Esophagus squamous epithelium (tissue), 5 donors: ENCODE measurements at regions not wholly inside any gene's neighbourhood (a gene's known extent, or its start where the extent isn't known, plus 50 kb on each side); places are given as distances from the start of the nearest gene placed in this dataset.

Source experiments
- DNase-seq: peaks from one replicate; lab custom pipeline; 2025; lab: John Stamatoyannopoulos, UW
- H3K27ac ChIP-seq, 4 donors: fragments of 200-600 bp; sonication (generic); one replicate each; pipeline ENCODE4 v1.5.1; 2016 to 2019; ENCODE audit warnings: mild to moderate bottlenecking in 1 of 4
- H3K27me3 ChIP-seq, 4 donors: fragments of 200-600 bp; sonication (generic); 1 replicate in 3 of 4; 2 replicates in 1 of 4; pipeline versions ENCODE4 v1.5.1 to v1.6.0; 2017 to 2021; ENCODE audit warnings: antibody characterized with exemption in 1 of 4
- H3K36me3 ChIP-seq, 3 donors: fragments of 200-600 bp; sonication (generic); one replicate each; pipeline ENCODE4 v1.5.1; 2016 to 2019
- H3K4me1 ChIP-seq, 3 donors: fragments of 200-600 bp; sonication (generic); one replicate each; pipeline ENCODE4 v1.5.1; 2017 to 2019
- H3K4me3 ChIP-seq, 4 donors: fragments of 200-600 bp; sonication (generic); 1 replicate in 3 of 4; 2 replicates in 1 of 4; pipeline ENCODE4 v1.5.1; 2016 to 2019; ENCODE audit warnings: mild to moderate bottlenecking in 2 of 4, moderate library complexity in 1 of 4
- H3K9me3 ChIP-seq, 3 donors: fragments of 200-600 bp; sonication (generic); one replicate each; pipeline ENCODE4 v1.5.1; 2016 to 2019
- POLR2A ChIP-seq, 4 donors: fragments of 450-650 bp; IDR thresholded peaks; one replicate each; pipeline ENCODE4 v1.6.1; 2017; ENCODE audit warnings: antibody characterized with exemption in 4 of 4, mild to moderate bottlenecking in 4 of 4, moderate library complexity in 3 of 4
- WGBS, 2 donors: methylation state at CpG; one replicate each; pipeline ENCODE4 v1.1.5; 2018; 5-methylcytosine and 5-hydroxymethylcytosine counted together
- intact Hi-C: fragments of 100-400 bp; cut with DNase I; formaldehyde crosslinking; loops from one replicate; pipeline ENCODE4 v1.15.0; 2022
- TF ChIP-seq, protein P1 (sequence below), 6 experiments: fragments of 450-650 bp in 4 of 6; fragments of 200-600 bp in 2 of 6; sonication (generic) in 2 of 6; IDR thresholded peaks; one replicate each; pipeline ENCODE4 v1.5.1; 2016 to 2019; ENCODE audit warnings: antibody characterized with exemption in 6 of 6, mild to moderate bottlenecking in 4 of 6, moderate library complexity in 4 of 6
- donor health status: DM: yes; HTN: yes; CAD: no.

GRCh38 chr2:140136366-140136765, 1356.2 kb upstream of the NXPH2 start:
- H3K4me3 ChIP-seq: no peak overlapping the region
- H3K9me3 ChIP-seq: peaks cover 0 to 9% (median 0%) of the 10 kb centered on the region in 3 donors
- intact Hi-C loops: no loop called here
- DNase-seq: no peak
- TF ChIP-seq, protein P1, sequence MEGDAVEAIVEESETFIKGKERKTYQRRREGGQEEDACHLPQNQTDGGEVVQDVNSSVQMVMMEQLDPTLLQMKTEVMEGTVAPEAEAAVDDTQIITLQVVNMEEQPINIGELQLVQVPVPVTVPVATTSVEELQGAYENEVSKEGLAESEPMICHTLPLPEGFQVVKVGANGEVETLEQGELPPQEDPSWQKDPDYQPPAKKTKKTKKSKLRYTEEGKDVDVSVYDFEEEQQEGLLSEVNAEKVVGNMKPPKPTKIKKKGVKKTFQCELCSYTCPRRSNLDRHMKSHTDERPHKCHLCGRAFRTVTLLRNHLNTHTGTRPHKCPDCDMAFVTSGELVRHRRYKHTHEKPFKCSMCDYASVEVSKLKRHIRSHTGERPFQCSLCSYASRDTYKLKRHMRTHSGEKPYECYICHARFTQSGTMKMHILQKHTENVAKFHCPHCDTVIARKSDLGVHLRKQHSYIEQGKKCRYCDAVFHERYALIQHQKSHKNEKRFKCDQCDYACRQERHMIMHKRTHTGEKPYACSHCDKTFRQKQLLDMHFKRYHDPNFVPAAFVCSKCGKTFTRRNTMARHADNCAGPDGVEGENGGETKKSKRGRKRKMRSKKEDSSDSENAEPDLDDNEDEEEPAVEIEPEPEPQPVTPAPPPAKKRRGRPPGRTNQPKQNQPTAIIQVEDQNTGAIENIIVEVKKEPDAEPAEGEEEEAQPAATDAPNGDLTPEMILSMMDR (IDR thresholded peaks at IDR 0.05): no peak
- TF ChIP-seq POLR2A (IDR thresholded peaks at IDR 0.05): no peak
- H3K27ac ChIP-seq: no peak overlapping the region
- H3K36me3 ChIP-seq: no peaks in the 10 kb centered on the region
- H3K27me3 ChIP-seq: no peaks in the 10 kb centered on the region
- no peaks in the 10 kb centered on the region for H3K4me1 ChIP-seq

GRCh38 chr2:140128909-140129308, 1348.7 kb upstream of the NXPH2 start:
- 41 to 59% methylated on average over 2 of the region's 2 CpGs for WGBS, 2 donors
- H3K4me1 ChIP-seq: no peaks in the 10 kb centered on the region
- H3K36me3 ChIP-seq: no peaks in the 10 kb centered on the region
- DNase-seq: no peak
- H3K27me3 ChIP-seq: no peaks in the 10 kb centered on the region
- H3K27ac ChIP-seq: no peak overlapping the region
- no peak for TF ChIP-seq POLR2A (IDR thresholded peaks at IDR 0.05)
- TF ChIP-seq, protein P1 (IDR thresholded peaks at IDR 0.05): no peak
- H3K4me3 ChIP-seq: no peak overlapping the region
- intact Hi-C loops: no loop called here
- peaks cover 0 to 4% (median 0%) of the 10 kb centered on the region in 3 donors for H3K9me3 ChIP-seq

- intact Hi-C loops: no loop called here
- Histone ChIP-seq H3K27me3 (no peaks in the 10 kb centered on the region), H3K9me3 (peaks cover 0 to 4% (median 0%) of the 10 kb centered on the region in 3 donors), H3K27ac (no peak overlapping the region), H3K4me3 (no peak overlapping the region), H3K4me1 (no peaks in the 10 kb centered on the region), H3K36me3 (no peaks in the 10 kb centered on the region)
- 83 to 88% methylated on average over 3 to 5 of the region's 5 CpGs for WGBS, 2 donors
- TF ChIP-seq POLR2A (IDR thresholded peaks at IDR 0.05): no peak
- TF ChIP-seq, protein P1 (IDR thresholded peaks at IDR 0.05): no peak
- no peak for DNase-seq
These were observed 1341.8 kb upstream of the NXPH2 start for GRCh38 chr2:140122001-140122400.

- intact Hi-C loops: no loop called here
- H3K4me1 ChIP-seq: no peaks in the 10 kb centered on the region
- no peaks in the 10 kb centered on the region for H3K9me3 ChIP-seq
- 25 to 38% methylated on average over 1 of the region's 1 CpG for WGBS, 2 donors
- H3K36me3 ChIP-seq: no peaks in the 10 kb centered on the region
- no peaks in the 10 kb centered on the region for H3K27me3 ChIP-seq
- no peak for DNase-seq
- TF ChIP-seq POLR2A (IDR thresholded peaks at IDR 0.05): no peak
- TF ChIP-seq, protein P1 (IDR thresholded peaks at IDR 0.05): no peak
- no peak overlapping the region for H3K4me3 ChIP-seq
- H3K27ac ChIP-seq: no peak overlapping the region
These were observed 1337.2 kb upstream of the NXPH2 start for GRCh38 chr2:140117386-140117785.

DNA sequence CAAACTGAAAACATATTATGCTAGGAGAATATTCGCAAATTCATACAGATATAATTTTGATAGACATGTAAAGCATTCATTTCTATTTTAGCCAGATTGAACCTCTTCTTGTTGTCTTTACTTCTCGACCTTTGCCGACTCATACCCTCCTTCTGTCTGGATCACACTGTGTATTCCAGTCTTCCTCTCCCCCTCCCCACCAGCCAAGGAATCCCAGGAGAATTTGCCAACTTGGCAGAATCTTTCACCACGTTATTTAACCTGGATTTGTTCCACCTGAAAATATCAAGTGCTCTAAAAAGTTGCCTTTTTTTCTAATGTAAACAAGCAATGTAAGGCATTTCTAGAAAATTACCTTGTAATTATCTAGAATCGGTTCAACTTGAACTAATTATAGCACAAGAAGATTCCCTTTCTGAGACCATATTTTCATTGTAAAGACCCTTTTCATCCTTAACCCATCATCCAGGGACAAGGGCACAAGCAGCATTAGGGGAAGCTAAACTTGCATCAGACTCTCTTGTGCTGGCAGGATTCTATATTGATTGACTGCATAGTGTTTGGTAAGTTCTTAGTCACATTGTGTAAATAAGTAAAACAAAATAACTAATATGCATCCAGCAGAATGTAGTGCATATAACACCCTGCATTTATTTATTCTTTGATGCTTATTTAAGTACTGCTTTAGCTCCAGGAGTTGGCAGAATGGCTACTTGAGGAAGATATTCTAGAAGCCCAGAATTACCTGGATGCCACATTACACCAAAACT, 1328.7 kb upstream of the NXPH2 start:
- intact Hi-C loops: no loop called here
- peaks cover 0 to 4% (median 0%) of the 10 kb centered on the region in 3 donors for H3K9me3 ChIP-seq
- H3K27ac ChIP-seq: no peak overlapping the region
- H3K4me1 ChIP-seq: no peaks in the 10 kb centered on the region
- H3K27me3 ChIP-seq: no peaks in the 10 kb centered on the region
- DNase-seq: no peak
- no peak for TF ChIP-seq POLR2A (IDR thresholded peaks at IDR 0.05)
- TF ChIP-seq, protein P1 (IDR thresholded peaks at IDR 0.05): no peak
- H3K4me3 ChIP-seq: no peak overlapping the region
- WGBS, 2 donors: 58 to 67% methylated on average over 5 of the region's 5 CpGs
- no peaks in the 10 kb centered on the region for H3K36me3 ChIP-seq
